ENCODE measurements at regions not wholly inside any gene's neighbourhood (a gene's known extent, or its start where the extent isn't known, plus 50 kb on each side); places are given as distances from the start of the nearest gene placed in this dataset.
"Not testable (repeated sequence)": the region's sequence is repeated elsewhere in the genome, so short reads cannot be mapped to it uniquely, and the experiment has no call there.

GRCh38 chr10:109556399-109556798 lies 366.9 kb downstream of the XPNPEP1 start:
- H3K27ac ChIP-seq (ENCODE audit: low read depth, low read length): no peak overlapping the region
- no peak for DNase-seq (ENCODE audit: low read depth, low spot score)
- ChIA-PET POLR2A (no interaction called here), CTCF (no interaction called here)
- TF ChIP-seq CTCF (IDR thresholded peaks at IDR 0.05; ENCODE audit: low read depth, low read length): no peak
- H3K27me3 ChIP-seq (ENCODE audit: control insufficient read depth, insufficient read depth, low read length): no peaks in the 10 kb centered on the region
- peaks cover 6% of the 10 kb centered on the region; the same call in 1 of the 2 replicates for H3K9me3 ChIP-seq (ENCODE audit: control insufficient read depth, insufficient read depth, low read length)
- H3K4me3 ChIP-seq (ENCODE audit: low read depth, low read length): no peak overlapping the region

GRCh38 chr10:109542050-109542603 lies 381.2 kb downstream of the XPNPEP1 start:
- CTCF ChIA-PET; H3K27ac ChIP-seq (ENCODE audit: low read depth, low read length); POLR2A ChIA-PET; DNase-seq (ENCODE audit: low read depth, low spot score); H3K27me3 ChIP-seq (ENCODE audit: control insufficient read depth, insufficient read depth, low read length); H3K4me3 ChIP-seq (ENCODE audit: low read depth, low read length): not testable (repeated sequence)
- H3K9me3 ChIP-seq (ENCODE audit: control insufficient read depth, insufficient read depth, low read length): peaks cover 18% of the 10 kb centered on the region

- no peak overlapping the region for H3K27ac ChIP-seq (ENCODE audit: low read depth, low read length)
- ChIA-PET POLR2A (no interaction called here), CTCF (no interaction called here)
- no peak for TF ChIP-seq CTCF (IDR thresholded peaks at IDR 0.05; ENCODE audit: low read depth, low read length)
- no peak for DNase-seq (ENCODE audit: low read depth, low spot score)
- H3K27me3 ChIP-seq (ENCODE audit: control insufficient read depth, insufficient read depth, low read length): no peaks in the 10 kb centered on the region
- H3K4me3 ChIP-seq (ENCODE audit: low read depth, low read length): no peak overlapping the region
- H3K9me3 ChIP-seq (ENCODE audit: control insufficient read depth, insufficient read depth, low read length): peaks cover 15% of the 10 kb centered on the region
Measured at GRCh38 chr10:109534193-109534592, 389.1 kb downstream of the XPNPEP1 start.

GRCh38 chr10:109529258-109529657 lies 394.1 kb downstream of the XPNPEP1 start:
- TF ChIP-seq CTCF (IDR thresholded peaks at IDR 0.05; ENCODE audit: low read depth, low read length): no peak
- H3K27me3 ChIP-seq (ENCODE audit: control insufficient read depth, insufficient read depth, low read length): no peaks in the 10 kb centered on the region
- ChIA-PET CTCF (interaction anchor here (0.7 kb wide), 1 partner anchor 838 kb away, joined by 3 read pairs; no protein-coding TSS in a partner anchor), POLR2A (no interaction called here)
- no peak overlapping the region for H3K27ac ChIP-seq (ENCODE audit: low read depth, low read length)
- DNase-seq (ENCODE audit: low read depth, low spot score): no peak
- peaks cover 26% of the 10 kb centered on the region for H3K9me3 ChIP-seq (ENCODE audit: control insufficient read depth, insufficient read depth, low read length)
- H3K4me3 ChIP-seq (ENCODE audit: low read depth, low read length): no peak overlapping the region

- Histone ChIP-seq H3K4me3 (ENCODE audit: low read depth, low read length) (no peak overlapping the region), H3K9me3 (ENCODE audit: control insufficient read depth, insufficient read depth, low read length) (no peaks in the 10 kb centered on the region; the same call in 1 of the 2 replicates), H3K27me3 (ENCODE audit: control insufficient read depth, insufficient read depth, low read length) (no peaks in the 10 kb centered on the region), H3K27ac (ENCODE audit: low read depth, low read length) (no peak overlapping the region)
- TF ChIP-seq CTCF (IDR thresholded peaks at IDR 0.05; ENCODE audit: low read depth, low read length): no peak
- ChIA-PET CTCF (no interaction called here), POLR2A (no interaction called here)
- no peak for DNase-seq (ENCODE audit: low read depth, low spot score)
Measured at GRCh38 chr10:109517748-109518147, 405.6 kb downstream of the XPNPEP1 start.

GRCh38 chr10:109504401-109504800 lies 418.9 kb downstream of the XPNPEP1 start:
- DNase-seq (ENCODE audit: low read depth, low spot score): no peak
- Histone ChIP-seq H3K9me3 (ENCODE audit: control insufficient read depth, insufficient read depth, low read length) (no peaks in the 10 kb centered on the region; the same call in 1 of the 2 replicates), H3K27ac (ENCODE audit: low read depth, low read length) (no peak overlapping the region), H3K4me3 (ENCODE audit: low read depth, low read length) (no peak overlapping the region), H3K27me3 (ENCODE audit: control insufficient read depth, insufficient read depth, low read length) (no peaks in the 10 kb centered on the region)
- no peak for TF ChIP-seq CTCF (IDR thresholded peaks at IDR 0.05; ENCODE audit: low read depth, low read length)
- ChIA-PET POLR2A (no interaction called here), CTCF (no interaction called here)
